SK-N-SH (cell line): ENCODE measurements at regions not wholly inside any gene's neighbourhood (a gene's known extent, or its start where the extent isn't known, plus 50 kb on each side); places are given as distances from the start of the nearest gene placed in this dataset.

ENCODE experiments used
- CTCF ChIA-PET: fragments of 300-600, 350-600 bp; formaldehyde crosslinking; extraction: SDS; loops from one replicate; lab custom pipeline; 2021; lab: Yijun Ruan, JAX
- POLR2A ChIA-PET: fragments of 350-600 bp; sonication (Branson Sonifier 250); formaldehyde crosslinking; extraction: SDS; loops from one replicate; lab custom pipeline; 2020; ENCODE audit warnings: antibody characterized with exemption, inconsistent platforms; lab: Yijun Ruan, JAX
- DNase-seq: peaks from one replicate; pipeline ENCODE4 v3.0.0; 2012
- H2AFZ ChIP-seq: fragments of 200-600 bp; sonication (generic); 2 replicates; pipeline ENCODE4 v1.8.1; 2016; ENCODE audit warnings: antibody characterized with exemption, mild to moderate bottlenecking, low read depth
- H3F3A ChIP-seq: fragments of 200-600 bp; sonication (generic); replicated peaks from 2 replicates; pipeline ENCODE3; 2016; ENCODE audit warnings: antibody characterized with exemption, mild to moderate bottlenecking; ENCODE audit not compliant: insufficient read depth
- H3K27ac ChIP-seq, 2 experiments: fragments of 200-500 bp in 1 of 2; fragments of 200-600 bp in 1 of 2; sonication (Bioruptor generic) in 1 of 2; sonication (generic), shearing (Covaris generic) in 1 of 2; 2 replicates each; pipeline versions ENCODE4 v1.5.1 to v1.6.1; 2014 to 2016; ENCODE audit warnings: low read depth in 2 of 2, inconsistent platforms in 1 of 2, low read length in 1 of 2, mild to moderate bottlenecking in 1 of 2, mixed read lengths in 1 of 2
- H3K27me3 ChIP-seq: fragments of 200-600 bp; sonication (generic), shearing (Covaris generic); 2 replicates; pipeline ENCODE4 v1.6.1; 2016; ENCODE audit warnings: mixed run types; ENCODE audit not compliant: insufficient read depth
- H3K36me3 ChIP-seq, 2 experiments: fragments of 200-500 bp in 1 of 2; fragments of 200-600 bp in 1 of 2; sonication (Bioruptor generic) in 1 of 2; sonication (generic) in 1 of 2; replicated peaks in 1 of 2; 2 replicates each; pipeline versions ENCODE3 to v1.5.1; 2014 to 2016; ENCODE audit warnings: low read length in 1 of 2, mild to moderate bottlenecking in 1 of 2; ENCODE audit not compliant: insufficient read depth in 2 of 2, control insufficient read depth in 1 of 2
- H3K4me1 ChIP-seq, 2 experiments: fragments of 200-500 bp in 1 of 2; fragments of 200-600 bp in 1 of 2; sonication (Bioruptor generic) in 1 of 2; sonication (generic), shearing (Covaris generic) in 1 of 2; 2 replicates each; pipeline versions ENCODE4 v1.5.1 to v1.6.1; 2014 to 2016; ENCODE audit warnings: low read depth in 1 of 2, low read length in 1 of 2, mixed run types in 1 of 2; ENCODE audit not compliant: insufficient read depth in 2 of 2, control insufficient read depth in 1 of 2
- H3K4me2 ChIP-seq: fragments of 200-600 bp; sonication (generic), shearing (Covaris generic); 2 replicates; pipeline ENCODE4 v1.6.1; 2017; ENCODE audit warnings: mixed run types
- H3K4me3 ChIP-seq, 2 experiments: fragments of 200-500 bp in 1 of 2; fragments of 200-600 bp in 1 of 2; sonication (Bioruptor generic) in 1 of 2; sonication (generic), shearing (Covaris generic) in 1 of 2; 2 replicates each; pipeline versions ENCODE4 v1.5.1 to v1.8.1; 2014 to 2016; ENCODE audit warnings: low read depth in 2 of 2, inconsistent platforms in 1 of 2, low read length in 1 of 2, mild to moderate bottlenecking in 1 of 2, mixed read lengths in 1 of 2, moderate library complexity in 1 of 2
- H3K79me2 ChIP-seq: fragments of 200-600 bp; sonication (generic); 2 replicates; pipeline ENCODE4 v1.8.1; 2017; ENCODE audit warnings: mild to moderate bottlenecking; ENCODE audit not compliant: insufficient read depth
- H3K9ac ChIP-seq: fragments of 200-600 bp; sonication (generic); 2 replicates; pipeline ENCODE4 v1.6.1; 2017; ENCODE audit warnings: mixed run types
- H3K9me2 ChIP-seq: fragments of 200-600 bp; sonication (generic); 2 replicates; pipeline ENCODE4 v1.6.1; 2017; ENCODE audit warnings: mixed run types
- H3K9me3 ChIP-seq: fragments of 200-600 bp; sonication (generic); 2 replicates; pipeline ENCODE4 v1.6.1; 2017; ENCODE audit warnings: mixed run types, mild to moderate bottlenecking, moderate library complexity
- H4K20me1 ChIP-seq: fragments of 200-600 bp; sonication (generic); 2 replicates; pipeline ENCODE4 v1.6.1; 2017; ENCODE audit warnings: mild to moderate bottlenecking, mixed run types; ENCODE audit not compliant: insufficient read depth
- MEF2A ChIP-seq: IDR thresholded peaks from 2 replicates; pipeline ENCODE4 v1.4.0; 2012; ENCODE audit warnings: low read depth, borderline replicate concordance
- SMC3 ChIP-seq: IDR thresholded peaks from 2 replicates; pipeline ENCODE4 v1.6.1; 2012; ENCODE audit warnings: low read depth, low read length, improper control_type of control experiment
- TAF1 ChIP-seq: IDR thresholded peaks from 2 replicates; pipeline ENCODE4 v1.6.1; 2012; ENCODE audit warnings: low read depth, mild to moderate bottlenecking, low read length, moderate library complexity, borderline replicate concordance
- TCF12 ChIP-seq: IDR thresholded peaks from 2 replicates; pipeline ENCODE4 v1.4.0; 2012
- USF2 ChIP-seq: fragments of 150-350 bp; IDR thresholded peaks from 2 replicates; pipeline ENCODE4 v1.6.1; 2017; ENCODE audit warnings: antibody characterized with exemption, low read length, low read depth, borderline replicate concordance
- WGBS: methylation state at CpG from one replicate; pipeline ENCODE4 v1.1.6; 2017; ENCODE audit warnings: low lambda C conversion rate; 5-methylcytosine and 5-hydroxymethylcytosine counted together
- TF ChIP-seq, protein P1 (sequence below): IDR thresholded peaks from 2 replicates; pipeline ENCODE4 v1.6.1; 2012; ENCODE audit warnings: mild to moderate bottlenecking, low read depth, low read length, moderate library complexity

DNA sequence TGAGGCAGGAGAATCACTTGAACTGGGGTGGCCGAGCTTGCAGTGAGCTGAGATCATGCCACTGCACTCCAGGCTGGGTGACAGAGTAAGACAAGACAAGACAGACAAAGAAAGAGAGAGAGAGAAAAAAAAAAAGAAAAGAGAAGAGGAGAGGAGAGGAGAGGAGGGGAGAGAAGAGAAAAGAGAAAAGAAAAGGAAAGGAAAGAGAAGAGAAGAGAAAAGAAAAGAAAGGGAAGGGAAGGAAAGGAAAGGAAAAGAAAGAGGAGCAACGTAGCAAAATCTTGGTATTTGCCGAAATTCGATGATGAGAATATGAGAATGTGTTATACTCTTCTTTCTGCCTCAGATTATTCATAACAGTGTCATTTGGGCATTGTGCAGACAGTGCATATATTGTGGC, 101.2 kb upstream of the PFKP start (continued):
- TF ChIP-seq TAF1 (no peak), USF2 (no peak), MEF2A (no peak)
- TF ChIP-seq, protein P1, sequence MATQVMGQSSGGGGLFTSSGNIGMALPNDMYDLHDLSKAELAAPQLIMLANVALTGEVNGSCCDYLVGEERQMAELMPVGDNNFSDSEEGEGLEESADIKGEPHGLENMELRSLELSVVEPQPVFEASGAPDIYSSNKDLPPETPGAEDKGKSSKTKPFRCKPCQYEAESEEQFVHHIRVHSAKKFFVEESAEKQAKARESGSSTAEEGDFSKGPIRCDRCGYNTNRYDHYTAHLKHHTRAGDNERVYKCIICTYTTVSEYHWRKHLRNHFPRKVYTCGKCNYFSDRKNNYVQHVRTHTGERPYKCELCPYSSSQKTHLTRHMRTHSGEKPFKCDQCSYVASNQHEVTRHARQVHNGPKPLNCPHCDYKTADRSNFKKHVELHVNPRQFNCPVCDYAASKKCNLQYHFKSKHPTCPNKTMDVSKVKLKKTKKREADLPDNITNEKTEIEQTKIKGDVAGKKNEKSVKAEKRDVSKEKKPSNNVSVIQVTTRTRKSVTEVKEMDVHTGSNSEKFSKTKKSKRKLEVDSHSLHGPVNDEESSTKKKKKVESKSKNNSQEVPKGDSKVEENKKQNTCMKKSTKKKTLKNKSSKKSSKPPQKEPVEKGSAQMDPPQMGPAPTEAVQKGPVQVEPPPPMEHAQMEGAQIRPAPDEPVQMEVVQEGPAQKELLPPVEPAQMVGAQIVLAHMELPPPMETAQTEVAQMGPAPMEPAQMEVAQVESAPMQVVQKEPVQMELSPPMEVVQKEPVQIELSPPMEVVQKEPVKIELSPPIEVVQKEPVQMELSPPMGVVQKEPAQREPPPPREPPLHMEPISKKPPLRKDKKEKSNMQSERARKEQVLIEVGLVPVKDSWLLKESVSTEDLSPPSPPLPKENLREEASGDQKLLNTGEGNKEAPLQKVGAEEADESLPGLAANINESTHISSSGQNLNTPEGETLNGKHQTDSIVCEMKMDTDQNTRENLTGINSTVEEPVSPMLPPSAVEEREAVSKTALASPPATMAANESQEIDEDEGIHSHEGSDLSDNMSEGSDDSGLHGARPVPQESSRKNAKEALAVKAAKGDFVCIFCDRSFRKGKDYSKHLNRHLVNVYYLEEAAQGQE, result no peak
- TF ChIP-seq, all 33 proteins: peak for 0

DNA sequence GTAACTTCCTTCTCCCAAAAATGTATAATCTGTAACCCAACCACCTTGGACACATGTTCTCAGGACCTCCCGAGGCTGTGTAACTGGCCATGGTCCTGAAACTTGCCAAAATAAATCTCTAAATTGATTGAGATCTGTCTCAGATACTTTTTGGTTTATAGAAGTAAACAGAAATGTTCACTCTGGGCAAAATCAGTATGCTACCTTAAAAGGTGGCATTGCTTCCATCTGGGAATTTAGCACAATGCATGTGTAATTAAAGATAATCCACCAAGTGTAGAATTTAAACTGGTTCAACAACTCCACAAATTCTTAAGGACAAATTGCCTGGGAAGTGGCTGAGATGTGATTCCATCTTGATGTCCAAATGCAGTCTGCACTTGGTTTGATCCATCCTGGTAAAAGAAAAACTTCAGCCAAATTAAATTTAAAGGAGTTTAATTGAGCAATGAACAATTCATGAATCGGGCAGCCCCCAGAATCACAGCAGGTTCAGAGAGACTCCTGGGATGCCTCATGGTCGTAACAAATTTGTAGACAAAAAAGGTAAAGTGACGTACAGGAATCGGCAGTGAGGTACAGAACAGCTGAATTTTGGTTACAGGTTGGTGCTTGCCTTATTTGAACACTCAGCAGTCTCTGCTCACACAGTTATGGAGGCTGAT, 102.6 kb upstream of the PFKP start:
- Histone ChIP-seq H3K9me2 (no peaks in the 10 kb centered on the region), H3K36me3 (no peaks in the 10 kb centered on the region), H3K27me3 (no peaks in the 10 kb centered on the region), H3K4me3 (no peak overlapping the region), H2AFZ (no peak overlapping the region), H3F3A (no peaks in the 10 kb centered on the region), H4K20me1 (no peaks in the 10 kb centered on the region), H3K9ac (no peak overlapping the region), H3K9me3 (no peaks in the 10 kb centered on the region), H3K4me2 (no peak overlapping the region), H3K27ac (no peak overlapping the region), H3K4me1 (no peaks in the 10 kb centered on the region), H3K79me2 (no peaks in the 10 kb centered on the region)
- WGBS, result 21% methylated on average over 5 of the region's 5 CpGs
- CTCF ChIA-PET, result no interaction called here
- TF ChIP-seq TCF12 (no peak), SMC3 (no peak), TAF1 (no peak)
- TF ChIP-seq, protein P1, result peak; percentile 90
- POLR2A ChIA-PET, result no interaction called here
- no peak for DNase-seq
